SK-N-SH (cell line): ENCODE measurements at regions not wholly inside any gene's neighbourhood (a gene's known extent, or its start where the extent isn't known, plus 50 kb on each side); places are given as distances from the start of the nearest gene placed in this dataset.

Source experiments
- CTCF ChIA-PET: fragments of 300-600, 350-600 bp; formaldehyde crosslinking; extraction: SDS; loops from one replicate; lab custom pipeline; 2021; lab: Yijun Ruan, JAX
- POLR2A ChIA-PET: fragments of 350-600 bp; sonication (Branson Sonifier 250); formaldehyde crosslinking; extraction: SDS; loops from one replicate; lab custom pipeline; 2020; ENCODE audit warnings: antibody characterized with exemption, inconsistent platforms; lab: Yijun Ruan, JAX
- DNase-seq: peaks from one replicate; pipeline ENCODE4 v3.0.0; 2012
- H2AFZ ChIP-seq: fragments of 200-600 bp; sonication (generic); 2 replicates; pipeline ENCODE4 v1.8.1; 2016; ENCODE audit warnings: antibody characterized with exemption, mild to moderate bottlenecking, low read depth
- H3F3A ChIP-seq: fragments of 200-600 bp; sonication (generic); replicated peaks from 2 replicates; pipeline ENCODE3; 2016; ENCODE audit warnings: antibody characterized with exemption, mild to moderate bottlenecking; ENCODE audit not compliant: insufficient read depth
- H3K27ac ChIP-seq, 2 experiments: fragments of 200-500 bp in 1 of 2; fragments of 200-600 bp in 1 of 2; sonication (Bioruptor generic) in 1 of 2; sonication (generic), shearing (Covaris generic) in 1 of 2; 2 replicates each; pipeline versions ENCODE4 v1.5.1 to v1.6.1; 2014 to 2016; ENCODE audit warnings: low read depth in 2 of 2, inconsistent platforms in 1 of 2, low read length in 1 of 2, mild to moderate bottlenecking in 1 of 2, mixed read lengths in 1 of 2
- H3K27me3 ChIP-seq: fragments of 200-600 bp; sonication (generic), shearing (Covaris generic); 2 replicates; pipeline ENCODE4 v1.6.1; 2016; ENCODE audit warnings: mixed run types; ENCODE audit not compliant: insufficient read depth
- H3K36me3 ChIP-seq, 2 experiments: fragments of 200-500 bp in 1 of 2; fragments of 200-600 bp in 1 of 2; sonication (Bioruptor generic) in 1 of 2; sonication (generic) in 1 of 2; replicated peaks in 1 of 2; 2 replicates each; pipeline versions ENCODE3 to v1.5.1; 2014 to 2016; ENCODE audit warnings: low read length in 1 of 2, mild to moderate bottlenecking in 1 of 2; ENCODE audit not compliant: insufficient read depth in 2 of 2, control insufficient read depth in 1 of 2
- H3K4me1 ChIP-seq, 2 experiments: fragments of 200-500 bp in 1 of 2; fragments of 200-600 bp in 1 of 2; sonication (Bioruptor generic) in 1 of 2; sonication (generic), shearing (Covaris generic) in 1 of 2; 2 replicates each; pipeline versions ENCODE4 v1.5.1 to v1.6.1; 2014 to 2016; ENCODE audit warnings: low read depth in 1 of 2, low read length in 1 of 2, mixed run types in 1 of 2; ENCODE audit not compliant: insufficient read depth in 2 of 2, control insufficient read depth in 1 of 2
- H3K4me2 ChIP-seq: fragments of 200-600 bp; sonication (generic), shearing (Covaris generic); 2 replicates; pipeline ENCODE4 v1.6.1; 2017; ENCODE audit warnings: mixed run types
- H3K4me3 ChIP-seq, 2 experiments: fragments of 200-500 bp in 1 of 2; fragments of 200-600 bp in 1 of 2; sonication (Bioruptor generic) in 1 of 2; sonication (generic), shearing (Covaris generic) in 1 of 2; 2 replicates each; pipeline versions ENCODE4 v1.5.1 to v1.8.1; 2014 to 2016; ENCODE audit warnings: low read depth in 2 of 2, inconsistent platforms in 1 of 2, low read length in 1 of 2, mild to moderate bottlenecking in 1 of 2, mixed read lengths in 1 of 2, moderate library complexity in 1 of 2
- H3K79me2 ChIP-seq: fragments of 200-600 bp; sonication (generic); 2 replicates; pipeline ENCODE4 v1.8.1; 2017; ENCODE audit warnings: mild to moderate bottlenecking; ENCODE audit not compliant: insufficient read depth
- H3K9ac ChIP-seq: fragments of 200-600 bp; sonication (generic); 2 replicates; pipeline ENCODE4 v1.6.1; 2017; ENCODE audit warnings: mixed run types
- H3K9me2 ChIP-seq: fragments of 200-600 bp; sonication (generic); 2 replicates; pipeline ENCODE4 v1.6.1; 2017; ENCODE audit warnings: mixed run types
- H3K9me3 ChIP-seq: fragments of 200-600 bp; sonication (generic); 2 replicates; pipeline ENCODE4 v1.6.1; 2017; ENCODE audit warnings: mixed run types, mild to moderate bottlenecking, moderate library complexity
- H4K20me1 ChIP-seq: fragments of 200-600 bp; sonication (generic); 2 replicates; pipeline ENCODE4 v1.6.1; 2017; ENCODE audit warnings: mild to moderate bottlenecking, mixed run types; ENCODE audit not compliant: insufficient read depth
- CHD2 ChIP-seq: fragments of 150-350 bp; IDR thresholded peaks from 2 replicates; pipeline ENCODE4 v1.6.1; 2018; ENCODE audit warnings: low read length; ENCODE audit not compliant: partially characterized antibody
- EP300 ChIP-seq, 2 experiments: IDR thresholded peaks; 2 replicates each; pipeline versions ENCODE4 v1.4.0 to v1.6.1; 2012; ENCODE audit warnings: borderline replicate concordance in 1 of 2, low read depth in 1 of 2, low read length in 1 of 2
- EZH2phosphoT487 ChIP-seq: fragments of 200-600 bp; sonication (generic); IDR thresholded peaks from 2 replicates; pipeline ENCODE4 v1.6.1; 2017; ENCODE audit warnings: low read depth, mixed run types, mild to moderate bottlenecking, antibody characterized with exemption, moderate library complexity, borderline replicate concordance
- FOXJ3 ChIP-seq: sonication (generic); formaldehyde crosslinking; IDR thresholded peaks from 2 replicates; pipeline ENCODE4 v1.5.1; 2020; ENCODE audit warnings: mild to moderate bottlenecking, missing genetic modification reagents
- FOXM1 ChIP-seq: IDR thresholded peaks from 2 replicates; pipeline ENCODE4 v1.4.0; 2012; ENCODE audit warnings: low read depth, mild to moderate bottlenecking
- MAX ChIP-seq: IDR thresholded peaks from 2 replicates; pipeline ENCODE4 v1.4.0; 2012; ENCODE audit warnings: low read depth
- NRF1 ChIP-seq: IDR thresholded peaks from 2 replicates; pipeline ENCODE4 v1.6.1; 2012; ENCODE audit warnings: low read depth, mild to moderate bottlenecking, low read length
- RXRA ChIP-seq: IDR thresholded peaks from 2 replicates; pipeline ENCODE4 v1.4.0; 2012; ENCODE audit warnings: low read depth, mild to moderate bottlenecking, borderline replicate concordance
- SIN3A ChIP-seq: IDR thresholded peaks from 2 replicates; pipeline ENCODE4 v1.6.1; 2012; ENCODE audit warnings: low read depth, mild to moderate bottlenecking, low read length, moderate library complexity, borderline replicate concordance
- SMC3 ChIP-seq: IDR thresholded peaks from 2 replicates; pipeline ENCODE4 v1.6.1; 2012; ENCODE audit warnings: low read depth, low read length, improper control_type of control experiment
- YY1 ChIP-seq: IDR thresholded peaks from 2 replicates; pipeline ENCODE4 v1.4.0; 2012; ENCODE audit warnings: low read depth, mild to moderate bottlenecking
- WGBS: methylation state at CpG from one replicate; pipeline ENCODE4 v1.1.6; 2017; ENCODE audit warnings: low lambda C conversion rate; 5-methylcytosine and 5-hydroxymethylcytosine counted together
- TF ChIP-seq, protein P1 (sequence below): fragments of 150-350 bp; IDR thresholded peaks from 2 replicates; pipeline ENCODE4 v1.6.1; 2016; ENCODE audit warnings: mild to moderate bottlenecking, low read depth, low read length
- TF ChIP-seq, protein P2 (sequence below): IDR thresholded peaks from 2 replicates; pipeline ENCODE4 v1.4.0; 2012; ENCODE audit warnings: low read depth, borderline replicate concordance
- TF ChIP-seq, protein P3 (sequence below): fragments of 150-350 bp; IDR thresholded peaks from 2 replicates; pipeline ENCODE4 v1.6.1; 2017; ENCODE audit warnings: antibody characterized with exemption, low read length, low read depth, borderline replicate concordance
- TF ChIP-seq, protein P4 (sequence below): fragments of 200-600 bp; sonication (generic); IDR thresholded peaks from 2 replicates; pipeline ENCODE4 v1.6.1; 2017; ENCODE audit warnings: antibody characterized with exemption, mild to moderate bottlenecking, moderate library complexity

- Histone ChIP-seq H3K36me3 (no peaks in the 10 kb centered on the region), H3K27me3 (no peaks in the 10 kb centered on the region), H3K4me1 (no peaks in the 10 kb centered on the region), H3K9me2 (no peaks in the 10 kb centered on the region), H3K4me2 (no peak overlapping the region), H3K4me3 (no peak overlapping the region), H2AFZ (no peak overlapping the region), H3K27ac (no peak overlapping the region), H3K79me2 (no peaks in the 10 kb centered on the region), H3K9ac (no peak overlapping the region), H4K20me1 (no peaks in the 10 kb centered on the region), H3K9me3 (no peaks in the 10 kb centered on the region), H3F3A (no peaks in the 10 kb centered on the region)
- TF ChIP-seq CHD2 = no peak
- TF ChIP-seq FOXM1 = no peak
- TF ChIP-seq FOXJ3 (CRISPR knock-in tag) = no peak
- TF ChIP-seq YY1 = no peak
- TF ChIP-seq SIN3A = no peak
- TF ChIP-seq, protein P1, sequence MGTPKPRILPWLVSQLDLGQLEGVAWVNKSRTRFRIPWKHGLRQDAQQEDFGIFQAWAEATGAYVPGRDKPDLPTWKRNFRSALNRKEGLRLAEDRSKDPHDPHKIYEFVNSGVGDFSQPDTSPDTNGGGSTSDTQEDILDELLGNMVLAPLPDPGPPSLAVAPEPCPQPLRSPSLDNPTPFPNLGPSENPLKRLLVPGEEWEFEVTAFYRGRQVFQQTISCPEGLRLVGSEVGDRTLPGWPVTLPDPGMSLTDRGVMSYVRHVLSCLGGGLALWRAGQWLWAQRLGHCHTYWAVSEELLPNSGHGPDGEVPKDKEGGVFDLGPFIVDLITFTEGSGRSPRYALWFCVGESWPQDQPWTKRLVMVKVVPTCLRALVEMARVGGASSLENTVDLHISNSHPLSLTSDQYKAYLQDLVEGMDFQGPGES = no peak
- TF ChIP-seq EP300 (IDR thresholded peaks at IDR 0.05; ENCODE audit: borderline replicate concordance in 1 of 2, low read depth in 1 of 2, low read length in 1 of 2) = no peak
- no peak for TF ChIP-seq NRF1
- TF ChIP-seq, protein P2, sequence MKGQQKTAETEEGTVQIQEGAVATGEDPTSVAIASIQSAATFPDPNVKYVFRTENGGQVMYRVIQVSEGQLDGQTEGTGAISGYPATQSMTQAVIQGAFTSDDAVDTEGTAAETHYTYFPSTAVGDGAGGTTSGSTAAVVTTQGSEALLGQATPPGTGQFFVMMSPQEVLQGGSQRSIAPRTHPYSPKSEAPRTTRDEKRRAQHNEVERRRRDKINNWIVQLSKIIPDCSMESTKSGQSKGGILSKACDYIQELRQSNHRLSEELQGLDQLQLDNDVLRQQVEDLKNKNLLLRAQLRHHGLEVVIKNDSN = no peak
- no peak for TF ChIP-seq MAX
- TF ChIP-seq, protein P3, sequence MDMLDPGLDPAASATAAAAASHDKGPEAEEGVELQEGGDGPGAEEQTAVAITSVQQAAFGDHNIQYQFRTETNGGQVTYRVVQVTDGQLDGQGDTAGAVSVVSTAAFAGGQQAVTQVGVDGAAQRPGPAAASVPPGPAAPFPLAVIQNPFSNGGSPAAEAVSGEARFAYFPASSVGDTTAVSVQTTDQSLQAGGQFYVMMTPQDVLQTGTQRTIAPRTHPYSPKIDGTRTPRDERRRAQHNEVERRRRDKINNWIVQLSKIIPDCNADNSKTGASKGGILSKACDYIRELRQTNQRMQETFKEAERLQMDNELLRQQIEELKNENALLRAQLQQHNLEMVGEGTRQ = no peak
- TF ChIP-seq, protein P4, sequence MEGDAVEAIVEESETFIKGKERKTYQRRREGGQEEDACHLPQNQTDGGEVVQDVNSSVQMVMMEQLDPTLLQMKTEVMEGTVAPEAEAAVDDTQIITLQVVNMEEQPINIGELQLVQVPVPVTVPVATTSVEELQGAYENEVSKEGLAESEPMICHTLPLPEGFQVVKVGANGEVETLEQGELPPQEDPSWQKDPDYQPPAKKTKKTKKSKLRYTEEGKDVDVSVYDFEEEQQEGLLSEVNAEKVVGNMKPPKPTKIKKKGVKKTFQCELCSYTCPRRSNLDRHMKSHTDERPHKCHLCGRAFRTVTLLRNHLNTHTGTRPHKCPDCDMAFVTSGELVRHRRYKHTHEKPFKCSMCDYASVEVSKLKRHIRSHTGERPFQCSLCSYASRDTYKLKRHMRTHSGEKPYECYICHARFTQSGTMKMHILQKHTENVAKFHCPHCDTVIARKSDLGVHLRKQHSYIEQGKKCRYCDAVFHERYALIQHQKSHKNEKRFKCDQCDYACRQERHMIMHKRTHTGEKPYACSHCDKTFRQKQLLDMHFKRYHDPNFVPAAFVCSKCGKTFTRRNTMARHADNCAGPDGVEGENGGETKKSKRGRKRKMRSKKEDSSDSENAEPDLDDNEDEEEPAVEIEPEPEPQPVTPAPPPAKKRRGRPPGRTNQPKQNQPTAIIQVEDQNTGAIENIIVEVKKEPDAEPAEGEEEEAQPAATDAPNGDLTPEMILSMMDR = no peak
- DNase-seq = no peak
- CTCF ChIA-PET = interaction anchor here (1.0 kb wide), 1 partner anchor 11 kb away, joined by 4 read pairs; no protein-coding TSS in a partner anchor
- POLR2A ChIA-PET = no interaction called here
Observed at GRCh38 chr3:154664714-154665113, 234.7 kb upstream of the GPR149 start.

GRCh38 chr3:154662851-154663250 is 232.9 kb upstream of the GPR149 start:
- TF ChIP-seq EZH2phosphoT487 (no peak), RXRA (no peak), SMC3 (no peak), FOXJ3 (CRISPR knock-in tag) (no peak)
- TF ChIP-seq, protein P3 = no peak

More at GRCh38 chr3:154662851-154663250, 232.9 kb upstream of the GPR149 start:
- Histone ChIP-seq H3K4me2 (no peak overlapping the region), H3K9me3 (no peaks in the 10 kb centered on the region), H3K36me3 (no peaks in the 10 kb centered on the region), H2AFZ (no peak overlapping the region), H3K27ac (no peak overlapping the region), H3K4me1 (no peaks in the 10 kb centered on the region), H3K4me3 (no peak overlapping the region), H3F3A (no peaks in the 10 kb centered on the region), H3K79me2 (no peaks in the 10 kb centered on the region), H4K20me1 (no peaks in the 10 kb centered on the region), H3K27me3 (no peaks in the 10 kb centered on the region), H3K9me2 (no peaks in the 10 kb centered on the region), H3K9ac (no peak overlapping the region)
- CTCF ChIA-PET = no interaction called here
- no peak for DNase-seq
- 8% methylated on average over 3 of the region's 3 CpGs for WGBS
- POLR2A ChIA-PET = no interaction called here
